ENCODE measurements at regions not wholly inside any gene's neighbourhood (a gene's known extent, or its start where the extent isn't known, plus 50 kb on each side); places are given as distances from the start of the nearest gene placed in this dataset.

DNA sequence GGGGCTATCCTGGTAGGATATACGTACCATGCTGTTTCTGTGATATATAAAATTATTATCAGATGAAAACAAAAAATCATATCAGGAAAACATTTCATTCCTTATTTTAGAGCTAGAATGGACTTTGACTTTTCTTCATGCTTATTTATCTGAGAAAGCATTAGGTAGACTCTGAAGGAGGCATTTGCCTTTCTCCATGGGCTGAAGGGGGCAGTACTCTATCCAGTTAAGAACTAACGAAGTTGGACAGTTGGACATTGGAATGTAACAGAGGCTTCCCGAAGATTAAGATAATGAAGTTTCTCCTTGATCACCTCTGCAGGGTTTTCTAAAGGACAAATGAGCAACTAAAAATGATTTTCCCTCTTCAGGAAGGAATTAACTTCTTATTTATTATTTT is 233.9 kb downstream of the SAMD5 start:
- TF ChIP-seq ZNF138 (CRISPR knock-in tag; conservative IDR thresholded peaks at IDR 0.05): no peak
- TF ChIP-seq, protein P1, sequence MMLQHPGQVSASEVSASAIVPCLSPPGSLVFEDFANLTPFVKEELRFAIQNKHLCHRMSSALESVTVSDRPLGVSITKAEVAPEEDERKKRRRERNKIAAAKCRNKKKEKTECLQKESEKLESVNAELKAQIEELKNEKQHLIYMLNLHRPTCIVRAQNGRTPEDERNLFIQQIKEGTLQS (CRISPR knock-in tag; conservative IDR thresholded peaks at IDR 0.05): no peak
- no peak for TF ChIP-seq CTCF (IDR thresholded peaks at IDR 0.05)
- no peak for TF ChIP-seq CDX4 (CRISPR knock-in tag; IDR thresholded peaks at IDR 0.05; ENCODE audit: borderline replicate concordance)
- TF ChIP-seq ZNF512 (CRISPR knock-in tag; IDR thresholded peaks at IDR 0.05; ENCODE audit: borderline replicate concordance): no peak
